Endodermal cell (in vitro differentiated cells): ENCODE measurements at regions not wholly inside any gene's neighbourhood (a gene's known extent, or its start where the extent isn't known, plus 50 kb on each side); places are given as distances from the start of the nearest gene placed in this dataset.

ENCODE experiments used
- DNase-seq: peaks from one replicate; pipeline ENCODE4 v3.0.0-alpha.2; 2017
- H3K27ac ChIP-seq: 2 replicates; pipeline ENCODE4 v1.5.1; 2013; ENCODE audit warnings: mild to moderate bottlenecking, low read depth, low read length, moderate library complexity
- H3K27me3 ChIP-seq: 2 replicates; pipeline ENCODE4 v1.6.1; 2013; ENCODE audit warnings: mild to moderate bottlenecking, low read length, moderate library complexity; ENCODE audit not compliant: insufficient read depth, control insufficient read depth, poor library complexity, severe bottlenecking
- H3K36me3 ChIP-seq: 2 replicates; pipeline ENCODE4 v1.7.0; 2013; ENCODE audit warnings: mild to moderate bottlenecking, low read length, moderate library complexity; ENCODE audit not compliant: control insufficient read depth, insufficient read depth
- H3K4me1 ChIP-seq: one replicate; pipeline ENCODE4 v1.7.0; 2013; ENCODE audit warnings: low read length; ENCODE audit not compliant: control insufficient read depth, insufficient read depth
- H3K4me3 ChIP-seq: 2 replicates; pipeline ENCODE4 v1.5.1; 2013; ENCODE audit warnings: mild to moderate bottlenecking, low read length, moderate library complexity
- H3K9ac ChIP-seq: 2 replicates; pipeline ENCODE4 v1.6.1; 2013; ENCODE audit warnings: mild to moderate bottlenecking, low read length, moderate library complexity; ENCODE audit not compliant: poor library complexity, severe bottlenecking; ENCODE audit errors: extremely low read depth
- H3K9me3 ChIP-seq: 2 replicates; pipeline ENCODE4 v1.6.1; 2013; ENCODE audit warnings: mild to moderate bottlenecking, low read length, moderate library complexity; ENCODE audit not compliant: control insufficient read depth
- H3K27ac Mint-ChIP-seq: 2 replicates; pipeline ENCODE4 v1.8.0; 2020; ENCODE audit warnings: mixed read lengths
- H3K27me3 Mint-ChIP-seq: 2 replicates; pipeline ENCODE4 v1.8.0; 2021; ENCODE audit warnings: mild to moderate bottlenecking, mixed read lengths; ENCODE audit not compliant: insufficient read depth
- H3K36me3 Mint-ChIP-seq: 2 replicates; pipeline ENCODE4 v1.8.0; 2020; ENCODE audit warnings: low read depth, mixed read lengths
- H3K4me1 Mint-ChIP-seq: 2 replicates; pipeline ENCODE4 v1.8.0; 2020; ENCODE audit warnings: mixed read lengths
- H3K4me3 Mint-ChIP-seq: 2 replicates; pipeline ENCODE4 v1.8.0; 2020; ENCODE audit warnings: mild to moderate bottlenecking, moderate library complexity, mixed read lengths
- H3K9me3 Mint-ChIP-seq: 2 replicates; pipeline ENCODE4 v1.8.0; 2020; ENCODE audit warnings: mild to moderate bottlenecking, mixed read lengths
- WGBS, 2 experiments: methylation state at CpG; one replicate each; pipeline versions ENCODE4 v1.1.5 to v1.1.7; 2013; ENCODE audit warnings: missing lambda C conversion rate in 2 of 2, mixed read lengths in 1 of 2; ENCODE audit not compliant: insufficient coverage in 1 of 2, insufficient read length in 1 of 2; 5-methylcytosine and 5-hydroxymethylcytosine counted together
- TF ChIP-seq, protein P1 (sequence below): fragments of 200-600 bp; sonication (generic); conservative IDR thresholded peaks from 2 replicates; pipeline ENCODE4 v1.5.0; 2021; ENCODE audit warnings: antibody characterized with exemption, mild to moderate bottlenecking

DNA sequence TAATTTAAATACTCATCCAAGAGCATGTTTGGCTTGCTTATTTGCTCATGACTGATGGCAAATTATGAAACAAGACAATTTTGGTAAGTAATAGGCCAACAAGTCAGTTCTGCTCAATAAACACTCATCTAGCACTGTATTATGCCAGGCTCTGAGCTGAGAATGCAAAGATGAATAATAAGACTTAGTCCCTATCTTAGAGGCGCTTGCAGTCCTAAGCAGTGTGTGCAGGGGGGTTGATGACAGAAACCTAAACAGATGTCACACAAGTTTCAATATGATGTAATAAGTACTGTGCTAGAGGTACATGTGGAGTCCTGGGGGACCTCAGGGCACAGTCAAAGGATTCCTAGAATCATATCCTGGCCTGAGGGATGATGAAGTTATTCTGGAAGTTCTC lies 287.6 kb upstream of the ADRA1B start:
- Mint-ChIP-seq H3K36me3 (no peaks in the 10 kb centered on the region), H3K27me3 (no peaks in the 10 kb centered on the region), H3K4me1 (no peaks in the 10 kb centered on the region), H3K9me3 (peaks cover 16% of the 10 kb centered on the region), H3K27ac (no peak overlapping the region), H3K4me3 (no peak overlapping the region)
- no peak for DNase-seq
- Histone ChIP-seq H3K4me1 (no peaks in the 10 kb centered on the region), H3K4me3 (no peak overlapping the region), H3K36me3 (no peaks in the 10 kb centered on the region), H3K27ac (no peak overlapping the region), H3K27me3 (no peaks in the 10 kb centered on the region), H3K9me3 (no peaks in the 10 kb centered on the region), H3K9ac (no peak overlapping the region)
- TF ChIP-seq, protein P1, sequence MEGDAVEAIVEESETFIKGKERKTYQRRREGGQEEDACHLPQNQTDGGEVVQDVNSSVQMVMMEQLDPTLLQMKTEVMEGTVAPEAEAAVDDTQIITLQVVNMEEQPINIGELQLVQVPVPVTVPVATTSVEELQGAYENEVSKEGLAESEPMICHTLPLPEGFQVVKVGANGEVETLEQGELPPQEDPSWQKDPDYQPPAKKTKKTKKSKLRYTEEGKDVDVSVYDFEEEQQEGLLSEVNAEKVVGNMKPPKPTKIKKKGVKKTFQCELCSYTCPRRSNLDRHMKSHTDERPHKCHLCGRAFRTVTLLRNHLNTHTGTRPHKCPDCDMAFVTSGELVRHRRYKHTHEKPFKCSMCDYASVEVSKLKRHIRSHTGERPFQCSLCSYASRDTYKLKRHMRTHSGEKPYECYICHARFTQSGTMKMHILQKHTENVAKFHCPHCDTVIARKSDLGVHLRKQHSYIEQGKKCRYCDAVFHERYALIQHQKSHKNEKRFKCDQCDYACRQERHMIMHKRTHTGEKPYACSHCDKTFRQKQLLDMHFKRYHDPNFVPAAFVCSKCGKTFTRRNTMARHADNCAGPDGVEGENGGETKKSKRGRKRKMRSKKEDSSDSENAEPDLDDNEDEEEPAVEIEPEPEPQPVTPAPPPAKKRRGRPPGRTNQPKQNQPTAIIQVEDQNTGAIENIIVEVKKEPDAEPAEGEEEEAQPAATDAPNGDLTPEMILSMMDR = no peak
- 89 to 100% methylated on average over 1 of the region's 1 CpG for WGBS, 2 experiments

DNA sequence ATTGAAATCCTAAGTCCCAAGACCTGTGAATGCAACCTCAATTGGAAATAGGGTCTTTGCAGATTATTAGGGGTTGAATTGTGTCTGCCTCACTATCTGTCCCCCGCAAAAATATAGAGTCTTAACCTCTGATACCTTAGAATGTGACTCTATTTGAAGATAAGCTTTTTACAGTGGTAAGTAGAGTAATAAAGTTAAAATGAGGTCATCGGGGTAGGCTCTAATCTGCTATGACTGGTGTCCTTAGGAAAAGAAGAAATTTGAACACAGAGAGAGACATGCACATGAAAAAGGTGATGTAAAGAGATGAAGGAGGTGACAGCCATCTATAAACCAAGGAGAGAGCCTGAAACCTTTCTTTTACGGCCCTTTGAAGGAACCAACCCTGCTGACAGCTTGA lies 287.1 kb upstream of the ADRA1B start:
- Mint-ChIP-seq H3K36me3 (no peaks in the 10 kb centered on the region), H3K27me3 (no peaks in the 10 kb centered on the region), H3K4me1 (no peaks in the 10 kb centered on the region), H3K4me3 (no peak overlapping the region), H3K27ac (no peak overlapping the region), H3K9me3 (peaks cover 16% of the 10 kb centered on the region)
- no peak overlapping the region for H3K27ac ChIP-seq
- no peak overlapping the region for H3K9ac ChIP-seq
- no peaks in the 10 kb centered on the region for H3K27me3 ChIP-seq
- 79 to 92% methylated on average over 2 to 3 of the region's 3 CpGs for WGBS, 2 experiments
- TF ChIP-seq, protein P1 = no peak
- H3K9me3 ChIP-seq = no peaks in the 10 kb centered on the region
- H3K4me3 ChIP-seq = no peak overlapping the region
- H3K36me3 ChIP-seq = no peaks in the 10 kb centered on the region
- no peak for DNase-seq
- no peaks in the 10 kb centered on the region for H3K4me1 ChIP-seq

DNA sequence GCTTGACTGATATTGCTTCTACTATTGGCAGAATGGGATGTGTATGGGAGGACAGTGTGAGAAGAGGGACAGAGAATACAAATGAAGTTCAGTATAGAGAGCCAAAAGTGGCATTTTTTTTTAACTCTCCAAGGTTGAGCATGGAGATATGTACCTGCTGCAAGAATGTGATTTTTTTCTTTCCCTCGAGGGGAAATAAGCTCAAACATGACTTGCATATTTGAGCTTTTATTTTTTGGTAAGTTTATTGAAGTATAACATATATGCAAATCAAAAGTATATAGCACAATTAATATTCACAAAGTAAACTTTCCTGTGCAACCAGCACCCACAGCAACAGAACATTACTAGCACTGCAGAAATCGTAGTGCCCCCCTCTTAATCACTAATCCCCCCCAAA lies 285.7 kb upstream of the ADRA1B start:
- H3K9me3 ChIP-seq = no peaks in the 10 kb centered on the region

More for the DNA sequence above, 285.7 kb upstream of the ADRA1B start:
- no peaks in the 10 kb centered on the region for H3K4me1 Mint-ChIP-seq
- DNase-seq = no peak
- no peaks in the 10 kb centered on the region for H3K27me3 ChIP-seq
- no peak overlapping the region for H3K4me3 Mint-ChIP-seq
- H3K9me3 Mint-ChIP-seq = peaks cover 15% of the 10 kb centered on the region
- 94% methylated on average over 2 of the region's 2 CpGs; no CpG with 5 or more reads in 1 of the 2 experiments for WGBS, 2 experiments
- no peak overlapping the region for H3K27ac Mint-ChIP-seq
- H3K4me3 ChIP-seq = no peak overlapping the region
- H3K36me3 Mint-ChIP-seq = no peaks in the 10 kb centered on the region
- H3K27me3 Mint-ChIP-seq = no peaks in the 10 kb centered on the region
- TF ChIP-seq, protein P1 = no peak
- H3K27ac ChIP-seq = no peak overlapping the region
- no peaks in the 10 kb centered on the region for H3K36me3 ChIP-seq
- no peaks in the 10 kb centered on the region for H3K4me1 ChIP-seq
- H3K9ac ChIP-seq = no peak overlapping the region
